Nephron progenitor cell (in vitro differentiated cells): ENCODE measurements at regions not wholly inside any gene's neighbourhood (a gene's known extent, or its start where the extent isn't known, plus 50 kb on each side); places are given as distances from the start of the nearest gene placed in this dataset.

Source experiments
- DNase-seq: peaks from one replicate; pipeline ENCODE4 v3.0.0; 2021
- H3K27ac Mint-ChIP-seq: 2 replicates; pipeline ENCODE4 v1.8.0; 2021; ENCODE audit warnings: mild to moderate bottlenecking, moderate library complexity, mixed read lengths
- H3K27me3 Mint-ChIP-seq: 2 replicates; pipeline ENCODE4 v1.8.0; 2021; ENCODE audit warnings: mild to moderate bottlenecking, low read depth, mixed read lengths; ENCODE audit not compliant: poor library complexity
- H3K36me3 Mint-ChIP-seq: 2 replicates; pipeline ENCODE4 v1.8.0; 2021; ENCODE audit warnings: low read depth, mixed read lengths
- H3K4me1 Mint-ChIP-seq: 2 replicates; pipeline ENCODE4 v1.8.0; 2021; ENCODE audit warnings: mixed read lengths
- H3K4me3 Mint-ChIP-seq: 2 replicates; pipeline ENCODE4 v1.8.0; 2021; ENCODE audit warnings: mild to moderate bottlenecking, moderate library complexity, mixed read lengths
- H3K9me3 Mint-ChIP-seq: 2 replicates; pipeline ENCODE4 v1.8.0; 2021; ENCODE audit warnings: mild to moderate bottlenecking, moderate library complexity, mixed read lengths
- TF ChIP-seq, protein P1 (sequence below): fragments of 200-600 bp; sonication (generic); IDR thresholded peaks from 2 replicates; pipeline ENCODE4 v1.5.0; 2021; ENCODE audit warnings: antibody characterized with exemption

DNA sequence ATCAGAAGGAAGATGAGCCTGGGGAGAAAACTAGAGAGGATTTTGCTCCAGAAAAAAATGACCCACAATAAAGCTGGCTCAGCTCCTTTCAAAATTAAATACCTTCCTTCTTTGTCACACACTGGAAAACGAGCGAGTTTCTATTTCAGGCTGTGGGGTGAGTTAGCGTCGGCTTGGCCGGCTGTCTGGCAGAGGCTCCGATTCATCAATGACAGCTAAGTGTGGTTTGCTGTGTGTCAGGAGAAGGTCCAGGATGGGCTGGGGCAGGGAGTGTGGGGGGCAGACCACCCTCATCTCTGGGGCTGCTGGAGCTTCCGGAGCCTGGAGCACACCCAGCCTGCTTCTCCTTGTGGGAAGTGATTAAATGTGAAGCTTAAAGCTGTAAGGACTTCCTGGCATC lies 120.2 kb downstream of the ETS2 start:
- DNase-seq, result no peak
- Mint-ChIP-seq H3K36me3 (peaks cover 6% of the 10 kb centered on the region), H3K9me3 (peaks cover 26% of the 10 kb centered on the region), H3K27me3 (peaks cover 7% of the 10 kb centered on the region), H3K4me3 (no peak overlapping the region), H3K4me1 (peaks cover 22% of the 10 kb centered on the region), H3K27ac (peak overlapping the region; percentile 64)
- TF ChIP-seq, protein P1, sequence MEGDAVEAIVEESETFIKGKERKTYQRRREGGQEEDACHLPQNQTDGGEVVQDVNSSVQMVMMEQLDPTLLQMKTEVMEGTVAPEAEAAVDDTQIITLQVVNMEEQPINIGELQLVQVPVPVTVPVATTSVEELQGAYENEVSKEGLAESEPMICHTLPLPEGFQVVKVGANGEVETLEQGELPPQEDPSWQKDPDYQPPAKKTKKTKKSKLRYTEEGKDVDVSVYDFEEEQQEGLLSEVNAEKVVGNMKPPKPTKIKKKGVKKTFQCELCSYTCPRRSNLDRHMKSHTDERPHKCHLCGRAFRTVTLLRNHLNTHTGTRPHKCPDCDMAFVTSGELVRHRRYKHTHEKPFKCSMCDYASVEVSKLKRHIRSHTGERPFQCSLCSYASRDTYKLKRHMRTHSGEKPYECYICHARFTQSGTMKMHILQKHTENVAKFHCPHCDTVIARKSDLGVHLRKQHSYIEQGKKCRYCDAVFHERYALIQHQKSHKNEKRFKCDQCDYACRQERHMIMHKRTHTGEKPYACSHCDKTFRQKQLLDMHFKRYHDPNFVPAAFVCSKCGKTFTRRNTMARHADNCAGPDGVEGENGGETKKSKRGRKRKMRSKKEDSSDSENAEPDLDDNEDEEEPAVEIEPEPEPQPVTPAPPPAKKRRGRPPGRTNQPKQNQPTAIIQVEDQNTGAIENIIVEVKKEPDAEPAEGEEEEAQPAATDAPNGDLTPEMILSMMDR, result no peak

DNA sequence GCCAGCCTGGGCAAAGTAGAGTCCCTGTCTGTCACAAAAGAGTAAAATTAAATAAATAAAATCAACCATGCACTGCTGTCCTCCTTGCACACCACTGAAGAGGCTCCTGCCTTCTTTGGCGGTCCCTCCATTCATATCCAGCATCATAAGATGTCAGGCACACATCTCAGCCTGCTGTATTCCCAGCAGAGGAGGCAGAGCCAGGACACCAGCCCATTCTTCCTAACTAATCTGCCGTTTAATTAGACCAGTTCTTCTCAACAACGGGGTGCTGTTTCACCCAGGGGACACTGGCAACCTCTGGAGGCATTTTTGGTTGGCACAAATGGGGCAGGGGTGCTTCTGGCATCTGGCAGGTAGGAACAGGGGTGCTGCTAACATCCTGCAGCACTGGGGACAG lies 119.7 kb downstream of the ETS2 start:
- no peak overlapping the region for H3K27ac Mint-ChIP-seq
- H3K4me3 Mint-ChIP-seq, result no peak overlapping the region
- TF ChIP-seq, protein P1, result no peak
- peaks cover 6% of the 10 kb centered on the region for H3K36me3 Mint-ChIP-seq
- DNase-seq, result no peak
- peaks cover 22% of the 10 kb centered on the region for H3K4me1 Mint-ChIP-seq
- H3K9me3 Mint-ChIP-seq, result peaks cover 26% of the 10 kb centered on the region
- peaks cover 7% of the 10 kb centered on the region for H3K27me3 Mint-ChIP-seq

DNA sequence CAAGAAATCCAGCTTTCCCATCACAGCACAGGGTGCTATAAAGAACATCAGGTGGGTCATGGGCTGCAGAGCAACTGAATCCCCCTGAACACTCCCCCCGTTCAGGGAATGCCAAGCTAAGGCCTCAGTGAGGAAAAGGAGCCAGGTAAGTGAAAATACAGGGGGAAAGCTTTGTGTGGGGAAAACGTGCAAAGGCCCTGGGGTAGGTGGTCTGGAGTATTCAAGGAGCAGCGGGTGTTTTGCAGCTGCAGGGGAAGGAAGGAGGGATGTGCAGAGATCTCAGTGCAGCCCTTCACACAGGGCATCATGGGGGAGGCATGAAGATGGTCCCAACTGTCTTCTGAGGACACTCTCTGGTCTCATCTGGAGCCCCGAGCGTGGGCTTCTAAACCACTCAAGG lies 119.2 kb downstream of the ETS2 start:
- Mint-ChIP-seq H3K27ac (no peak overlapping the region), H3K4me1 (peaks cover 18% of the 10 kb centered on the region), H3K9me3 (peaks cover 23% of the 10 kb centered on the region), H3K36me3 (peaks cover 6% of the 10 kb centered on the region), H3K27me3 (peaks cover 7% of the 10 kb centered on the region), H3K4me3 (no peak overlapping the region)
- no peak for DNase-seq
- TF ChIP-seq, protein P1, result no peak

DNA sequence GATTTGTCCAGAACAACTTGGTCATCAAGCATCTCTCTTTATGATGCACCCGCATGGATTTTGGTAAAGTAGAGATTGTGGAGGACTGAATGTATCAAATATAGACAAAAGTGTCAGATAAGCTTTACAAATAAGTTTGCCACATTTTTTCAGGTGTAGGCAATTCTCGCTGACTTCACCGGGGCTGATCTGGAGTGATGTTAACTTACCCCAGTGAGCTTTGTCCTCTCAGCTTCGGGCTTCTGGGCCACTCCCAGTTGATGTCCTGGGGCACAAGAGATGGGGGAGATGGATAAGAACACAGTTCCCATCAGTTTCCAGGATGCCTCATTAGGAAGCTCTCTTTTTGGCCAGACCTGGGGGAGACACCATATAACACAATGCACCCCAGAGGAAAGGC lies 117.7 kb downstream of the ETS2 start:
- no peak overlapping the region for H3K4me3 Mint-ChIP-seq
- peaks cover 19% of the 10 kb centered on the region for H3K4me1 Mint-ChIP-seq
- H3K27ac Mint-ChIP-seq, result no peak overlapping the region
- TF ChIP-seq, protein P1, result no peak
- DNase-seq, result no peak
- peaks cover 7% of the 10 kb centered on the region for H3K27me3 Mint-ChIP-seq
- no peaks in the 10 kb centered on the region for H3K36me3 Mint-ChIP-seq
- peaks cover 11% of the 10 kb centered on the region for H3K9me3 Mint-ChIP-seq

DNA sequence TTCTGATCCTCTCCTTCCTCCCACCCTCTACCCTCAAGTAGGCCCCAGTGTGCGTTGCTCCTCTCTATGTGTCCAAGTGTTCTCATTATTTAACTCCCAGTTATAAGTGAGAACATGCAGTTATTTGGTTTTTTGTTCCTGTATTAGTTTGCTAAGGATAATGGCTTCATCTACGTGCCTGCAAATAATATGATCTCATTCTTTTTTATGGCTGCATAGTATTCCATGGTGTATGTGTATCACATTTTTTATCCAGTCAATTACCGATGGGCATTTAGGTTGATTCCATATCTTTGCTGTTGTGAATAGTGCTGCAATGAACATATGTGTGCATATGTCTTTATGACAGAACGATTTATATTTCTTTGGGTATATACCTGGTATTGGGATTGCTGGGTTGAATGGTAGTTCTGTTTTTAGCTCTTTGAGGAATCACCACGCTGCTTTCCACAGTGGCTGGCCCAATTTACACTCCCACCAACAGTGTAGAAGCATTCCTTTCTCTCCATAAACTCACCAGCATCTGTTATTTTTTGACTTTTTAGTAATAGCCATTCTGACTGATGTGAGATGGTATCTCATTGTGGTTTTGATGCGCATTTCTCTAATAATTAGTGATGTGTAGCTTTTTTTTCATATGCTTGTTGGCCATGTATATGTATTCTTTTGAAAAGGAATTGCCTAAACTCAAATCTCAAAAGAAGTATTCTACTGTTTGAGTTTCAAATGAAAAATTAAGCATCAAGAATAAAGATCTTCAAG lies 116.9 kb downstream of the ETS2 start:
- DNase-seq, result no peak
- Mint-ChIP-seq H3K4me3 (no peak overlapping the region), H3K27ac (no peak overlapping the region), H3K4me1 (peaks cover 19% of the 10 kb centered on the region), H3K9me3 (peaks cover 3% of the 10 kb centered on the region), H3K27me3 (peaks cover 4% of the 10 kb centered on the region), H3K36me3 (no peaks in the 10 kb centered on the region)
- TF ChIP-seq, protein P1, result no peak
